ENCODE measurements at regions not wholly inside any gene's neighbourhood (a gene's known extent, or its start where the extent isn't known, plus 50 kb on each side); places are given as distances from the start of the nearest gene placed in this dataset.
"Not testable (repeated sequence)": the region's sequence is repeated elsewhere in the genome, so short reads cannot be mapped to it uniquely, and the experiment has no call there.

DNA sequence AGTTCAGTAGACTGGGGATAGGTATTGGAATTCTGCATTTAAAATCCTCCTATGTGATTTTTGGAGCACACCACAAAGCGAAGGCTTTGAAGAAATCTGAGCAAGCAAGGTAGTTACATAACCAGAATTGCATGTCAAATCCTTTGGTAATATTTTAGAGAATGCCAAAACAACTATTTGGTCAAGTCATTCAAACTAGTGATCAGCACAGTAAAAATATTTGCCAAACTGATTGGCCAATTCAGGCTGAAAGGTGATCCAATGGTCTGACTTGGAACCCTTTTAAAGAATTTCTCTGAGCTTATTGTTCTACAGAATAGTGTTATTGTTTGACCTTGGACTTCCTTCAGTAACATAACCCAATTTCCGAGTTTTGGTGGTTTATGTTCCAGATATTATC lies 214.2 kb upstream of the ETAA1 start:
- TF ChIP-seq, protein P1, sequence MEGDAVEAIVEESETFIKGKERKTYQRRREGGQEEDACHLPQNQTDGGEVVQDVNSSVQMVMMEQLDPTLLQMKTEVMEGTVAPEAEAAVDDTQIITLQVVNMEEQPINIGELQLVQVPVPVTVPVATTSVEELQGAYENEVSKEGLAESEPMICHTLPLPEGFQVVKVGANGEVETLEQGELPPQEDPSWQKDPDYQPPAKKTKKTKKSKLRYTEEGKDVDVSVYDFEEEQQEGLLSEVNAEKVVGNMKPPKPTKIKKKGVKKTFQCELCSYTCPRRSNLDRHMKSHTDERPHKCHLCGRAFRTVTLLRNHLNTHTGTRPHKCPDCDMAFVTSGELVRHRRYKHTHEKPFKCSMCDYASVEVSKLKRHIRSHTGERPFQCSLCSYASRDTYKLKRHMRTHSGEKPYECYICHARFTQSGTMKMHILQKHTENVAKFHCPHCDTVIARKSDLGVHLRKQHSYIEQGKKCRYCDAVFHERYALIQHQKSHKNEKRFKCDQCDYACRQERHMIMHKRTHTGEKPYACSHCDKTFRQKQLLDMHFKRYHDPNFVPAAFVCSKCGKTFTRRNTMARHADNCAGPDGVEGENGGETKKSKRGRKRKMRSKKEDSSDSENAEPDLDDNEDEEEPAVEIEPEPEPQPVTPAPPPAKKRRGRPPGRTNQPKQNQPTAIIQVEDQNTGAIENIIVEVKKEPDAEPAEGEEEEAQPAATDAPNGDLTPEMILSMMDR (IDR thresholded peaks at IDR 0.05; ENCODE audit: low read depth, low read length) = no peak
- H3K4me3 ChIP-seq (replicated peaks in 1 of 2; ENCODE audit: low read depth in 2 of 2, low read length in 2 of 2) = no peak overlapping the region
- no peak for DNase-seq (ENCODE audit: low read depth in 2 of 2)

DNA sequence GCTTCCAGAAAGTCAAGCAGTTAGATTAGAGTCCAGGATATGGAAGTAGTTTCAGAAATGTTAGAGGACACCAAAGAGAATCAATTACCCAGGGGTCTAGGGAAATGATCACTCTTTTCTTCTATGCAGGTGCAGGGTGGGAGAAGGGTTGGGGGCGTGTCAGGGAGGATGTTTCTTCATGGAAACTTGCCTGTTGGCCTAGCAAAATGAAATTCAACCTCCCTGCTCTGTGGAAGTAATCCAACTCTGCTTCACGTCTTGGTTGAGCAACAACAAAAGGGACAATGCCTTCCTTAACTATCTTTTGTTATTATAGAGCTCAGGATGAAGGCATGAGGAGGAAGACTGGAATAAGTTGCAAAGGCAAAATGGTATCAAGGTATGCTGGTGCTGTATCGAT lies 210.8 kb upstream of the ETAA1 start:
- H3K4me3 ChIP-seq (replicated peaks in 1 of 2; ENCODE audit: low read depth in 2 of 2, low read length in 2 of 2) = no peak overlapping the region
- TF ChIP-seq, protein P1 (IDR thresholded peaks at IDR 0.05; ENCODE audit: low read depth, low read length) = no peak
- DNase-seq (ENCODE audit: low read depth in 2 of 2) = no peak

DNA sequence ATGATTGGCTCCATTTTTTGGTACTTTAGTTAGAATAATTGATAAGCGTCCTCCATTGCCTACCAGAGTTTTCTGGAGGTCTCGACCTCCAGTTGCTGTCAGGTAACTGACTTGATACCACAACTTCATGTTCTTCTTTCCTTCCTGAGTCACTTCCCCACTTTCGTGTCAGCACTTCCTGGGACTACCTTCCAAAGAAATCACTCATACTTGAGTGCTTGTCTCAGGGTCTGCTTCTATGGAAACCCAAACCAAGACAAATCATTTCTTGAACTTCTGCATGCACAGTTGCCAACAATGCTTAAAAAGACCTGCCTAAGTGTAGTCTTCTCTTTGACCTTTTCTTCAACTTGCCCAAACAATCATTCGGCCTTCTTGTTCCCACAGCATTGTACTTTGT lies 210.3 kb upstream of the ETAA1 start:
- TF ChIP-seq, protein P1 (IDR thresholded peaks at IDR 0.05; ENCODE audit: low read depth, low read length) = no peak
- no peak overlapping the region for H3K4me3 ChIP-seq (replicated peaks in 1 of 2; ENCODE audit: low read depth in 2 of 2, low read length in 2 of 2)
- peak in 1 of 2 donors; percentile 12 for DNase-seq (ENCODE audit: low read depth in 2 of 2)

DNA sequence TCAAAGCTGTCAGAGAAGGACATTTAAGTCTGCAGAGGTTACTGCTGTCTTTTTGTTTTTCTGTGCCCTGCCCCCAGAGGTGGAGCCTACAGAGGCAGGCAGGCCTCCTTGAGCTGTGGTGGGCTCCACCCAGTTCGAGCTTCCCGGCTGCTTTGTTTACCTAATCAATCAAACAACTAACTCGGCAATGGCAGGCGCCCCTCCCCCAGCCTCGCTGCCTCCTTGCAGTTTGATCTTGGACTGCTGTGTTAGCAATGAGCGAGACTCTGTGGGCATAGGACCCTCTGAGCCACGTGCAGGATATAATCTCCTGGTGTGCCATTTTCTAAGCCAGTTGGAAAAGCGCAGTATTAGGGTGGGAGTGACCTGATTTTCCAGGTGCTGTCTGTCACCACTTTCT lies 201.8 kb upstream of the ETAA1 start:
- DNase-seq (ENCODE audit: low read depth in 2 of 2); H3K4me3 ChIP-seq (replicated peaks in 1 of 2; ENCODE audit: low read depth in 2 of 2, low read length in 2 of 2): not testable (repeated sequence)

DNA sequence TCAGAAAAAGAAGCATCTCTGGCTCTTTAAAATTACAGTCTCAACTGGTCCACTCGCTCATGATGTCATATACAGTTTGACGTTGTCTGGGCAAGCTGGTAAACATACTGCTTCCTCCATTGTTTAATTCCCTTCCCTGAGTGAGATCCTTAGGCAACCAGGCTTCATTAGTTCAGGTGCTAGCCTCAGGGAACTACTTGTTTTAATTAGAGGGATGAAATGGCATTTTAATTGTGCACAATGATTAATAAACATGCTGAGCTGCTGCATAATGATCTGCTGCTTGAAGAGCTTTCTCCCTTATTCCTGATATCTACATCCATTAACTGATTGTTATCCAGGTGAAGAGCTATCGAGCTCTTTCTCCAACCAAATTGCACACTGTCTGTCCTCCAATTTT lies 195.6 kb upstream of the ETAA1 start:
- no peak for DNase-seq (ENCODE audit: low read depth in 2 of 2)
- H3K4me3 ChIP-seq (replicated peaks in 1 of 2; ENCODE audit: low read depth in 2 of 2, low read length in 2 of 2) = no peak overlapping the region
- TF ChIP-seq, protein P1 (IDR thresholded peaks at IDR 0.05; ENCODE audit: low read depth, low read length) = no peak

GRCh38 chr2:67204349-67204748 lies 192.8 kb upstream of the ETAA1 start:
- H3K4me3 ChIP-seq (replicated peaks in 1 of 2; ENCODE audit: low read depth in 2 of 2, low read length in 2 of 2) = no peak overlapping the region
- DNase-seq (ENCODE audit: low read depth in 2 of 2) = no peak
- TF ChIP-seq, protein P1 (IDR thresholded peaks at IDR 0.05; ENCODE audit: low read depth, low read length) = no peak

- no peak for DNase-seq (ENCODE audit: low read depth in 2 of 2)
- TF ChIP-seq, protein P1 (IDR thresholded peaks at IDR 0.05; ENCODE audit: low read depth, low read length) = no peak
- no peak overlapping the region for H3K4me3 ChIP-seq (replicated peaks in 1 of 2; ENCODE audit: low read depth in 2 of 2, low read length in 2 of 2)
These were observed 188.1 kb upstream of the ETAA1 start for GRCh38 chr2:67208887-67209500.
